Nephron progenitor cell (in vitro differentiated cells): ENCODE measurements at regions not wholly inside any gene's neighbourhood (a gene's known extent, or its start where the extent isn't known, plus 50 kb on each side); places are given as distances from the start of the nearest gene placed in this dataset.

Source experiments
- DNase-seq: peaks from one replicate; pipeline ENCODE4 v3.0.0; 2021
- H3K27ac Mint-ChIP-seq: 2 replicates; pipeline ENCODE4 v1.8.0; 2021; ENCODE audit warnings: mild to moderate bottlenecking, moderate library complexity, mixed read lengths
- H3K27me3 Mint-ChIP-seq: 2 replicates; pipeline ENCODE4 v1.8.0; 2021; ENCODE audit warnings: mild to moderate bottlenecking, low read depth, mixed read lengths; ENCODE audit not compliant: poor library complexity
- H3K36me3 Mint-ChIP-seq: 2 replicates; pipeline ENCODE4 v1.8.0; 2021; ENCODE audit warnings: low read depth, mixed read lengths
- H3K4me1 Mint-ChIP-seq: 2 replicates; pipeline ENCODE4 v1.8.0; 2021; ENCODE audit warnings: mixed read lengths
- H3K4me3 Mint-ChIP-seq: 2 replicates; pipeline ENCODE4 v1.8.0; 2021; ENCODE audit warnings: mild to moderate bottlenecking, moderate library complexity, mixed read lengths
- H3K9me3 Mint-ChIP-seq: 2 replicates; pipeline ENCODE4 v1.8.0; 2021; ENCODE audit warnings: mild to moderate bottlenecking, moderate library complexity, mixed read lengths
- CTCF ChIP-seq: fragments of 200-600 bp; sonication (generic); IDR thresholded peaks from 2 replicates; pipeline ENCODE4 v1.5.0; 2021; ENCODE audit warnings: antibody characterized with exemption

GRCh38 chr7:41367967-41368882 is 334.7 kb downstream of the INHBA start:
- no peak for TF ChIP-seq CTCF
- Mint-ChIP-seq H3K9me3 (peaks cover 14% of the 10 kb centered on the region), H3K36me3 (no peaks in the 10 kb centered on the region), H3K4me3 (no peak overlapping the region), H3K27ac (peak overlapping the region; percentile 26), H3K27me3 (peaks cover 3% of the 10 kb centered on the region), H3K4me1 (no peaks in the 10 kb centered on the region)
- no peak for DNase-seq

- Mint-ChIP-seq H3K36me3 (no peaks in the 10 kb centered on the region), H3K4me3 (no peak overlapping the region), H3K27ac (no peak overlapping the region), H3K27me3 (no peaks in the 10 kb centered on the region), H3K9me3 (peaks cover 11% of the 10 kb centered on the region), H3K4me1 (no peaks in the 10 kb centered on the region)
- no peak for TF ChIP-seq CTCF
- no peak for DNase-seq
Measured at GRCh38 chr7:41351091-41351490, 351.8 kb downstream of the INHBA start.

- H3K4me1 Mint-ChIP-seq, result no peaks in the 10 kb centered on the region
- H3K27me3 Mint-ChIP-seq, result peaks cover 3% of the 10 kb centered on the region
- no peak for DNase-seq
- H3K4me3 Mint-ChIP-seq, result no peak overlapping the region
- H3K27ac Mint-ChIP-seq, result no peak overlapping the region
- H3K9me3 Mint-ChIP-seq, result peaks cover 11% of the 10 kb centered on the region
- no peak for TF ChIP-seq CTCF
- no peaks in the 10 kb centered on the region for H3K36me3 Mint-ChIP-seq
Measured at GRCh38 chr7:41346878-41347277, 356.0 kb downstream of the INHBA start.

GRCh38 chr7:41339913-41340676 is 362.8 kb downstream of the INHBA start:
- Mint-ChIP-seq H3K36me3 (no peaks in the 10 kb centered on the region), H3K4me3 (no peak overlapping the region), H3K9me3 (no peaks in the 10 kb centered on the region), H3K27me3 (peaks cover 7% of the 10 kb centered on the region), H3K4me1 (no peaks in the 10 kb centered on the region), H3K27ac (no peak overlapping the region)
- no peak for TF ChIP-seq CTCF
- no peak for DNase-seq

GRCh38 chr7:41336981-41337380 is 365.9 kb downstream of the INHBA start:
- H3K27ac Mint-ChIP-seq, result no peak overlapping the region
- TF ChIP-seq CTCF, result no peak
- no peaks in the 10 kb centered on the region for H3K36me3 Mint-ChIP-seq
- no peaks in the 10 kb centered on the region for H3K4me1 Mint-ChIP-seq
- H3K27me3 Mint-ChIP-seq, result peaks cover 3% of the 10 kb centered on the region
- H3K9me3 Mint-ChIP-seq, result no peaks in the 10 kb centered on the region
- DNase-seq, result no peak
- H3K4me3 Mint-ChIP-seq, result no peak overlapping the region
